OCI-M1 (cell line): ENCODE measurements at regions not wholly inside any gene's neighbourhood (a gene's known extent, or its start where the extent isn't known, plus 50 kb on each side); places are given as distances from the start of the nearest gene placed in this dataset.
"Not testable (repeated sequence)": the region's sequence is repeated elsewhere in the genome, so short reads cannot be mapped to it uniquely, and the experiment has no call there.

Source experiments
- DNase-seq: peaks from one replicate; lab custom pipeline; 2025; lab: John Stamatoyannopoulos, UW

DNA sequence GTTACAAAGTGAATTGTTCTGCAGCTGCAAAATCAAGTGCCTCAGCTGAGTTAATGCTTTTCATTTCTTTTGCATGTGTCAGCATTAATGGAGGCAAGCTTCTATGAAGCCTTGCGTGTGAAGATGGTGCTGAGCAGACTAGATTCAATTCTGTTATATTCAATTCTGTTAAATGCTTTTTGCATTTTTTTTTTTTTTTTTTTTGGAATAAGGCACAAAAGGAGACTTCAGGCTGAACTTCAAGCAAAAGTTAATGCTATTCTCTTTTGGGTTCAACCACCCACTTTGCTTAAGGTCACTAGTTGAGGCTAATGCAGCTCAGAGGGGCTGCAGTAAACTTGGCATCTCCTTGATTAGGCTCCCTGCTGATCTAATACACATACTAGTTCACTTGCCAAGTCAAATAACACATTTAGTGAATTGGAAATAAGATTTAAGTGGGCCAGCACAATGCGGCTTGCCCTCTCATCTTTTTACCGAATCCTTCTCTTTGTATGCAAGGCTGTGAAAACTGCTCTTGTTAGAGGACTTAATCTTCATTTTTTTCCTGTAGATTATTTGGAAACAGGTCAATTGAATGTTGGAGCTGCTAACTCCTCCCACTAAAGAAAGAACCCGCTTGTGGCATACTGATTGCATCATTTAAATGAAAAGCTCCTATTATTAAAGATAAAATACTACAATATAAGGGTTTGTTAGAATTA is 1020.2 kb downstream of the NR2F1-AS1 start:
- no peak for DNase-seq

- DNase-seq = no peak
These were observed 1021.2 kb downstream of the NR2F1-AS1 start for GRCh38 chr5:92559781-92560180.

DNA sequence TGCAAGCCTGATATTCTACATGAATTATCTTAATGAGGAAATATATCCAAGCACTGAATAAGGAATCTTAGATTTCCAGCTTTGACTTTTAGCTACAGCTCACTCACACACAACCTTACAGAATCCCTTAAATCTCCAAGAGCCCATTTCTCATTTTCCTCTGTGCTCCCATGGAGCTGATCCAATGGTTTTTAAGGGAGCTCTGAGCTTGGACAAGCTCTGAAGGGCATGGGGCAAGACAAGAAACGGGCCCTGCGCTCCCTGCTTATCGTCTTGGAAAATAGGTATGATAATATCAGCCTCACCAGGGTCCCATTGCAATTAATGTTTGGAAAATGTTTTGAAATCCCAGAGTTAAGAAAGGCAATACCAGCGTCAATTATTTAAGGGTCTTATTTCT is 1021.7 kb downstream of the NR2F1-AS1 start:
- DNase-seq = no peak

- DNase-seq = no peak
These were observed 1024.3 kb downstream of the NR2F1-AS1 start for GRCh38 chr5:92556747-92557146.

GRCh38 chr5:92554447-92555085 is 1026.5 kb downstream of the NR2F1-AS1 start:
- DNase-seq = no peak

GRCh38 chr5:92553326-92553725 is 1027.7 kb downstream of the NR2F1-AS1 start:
- no peak for DNase-seq

DNA sequence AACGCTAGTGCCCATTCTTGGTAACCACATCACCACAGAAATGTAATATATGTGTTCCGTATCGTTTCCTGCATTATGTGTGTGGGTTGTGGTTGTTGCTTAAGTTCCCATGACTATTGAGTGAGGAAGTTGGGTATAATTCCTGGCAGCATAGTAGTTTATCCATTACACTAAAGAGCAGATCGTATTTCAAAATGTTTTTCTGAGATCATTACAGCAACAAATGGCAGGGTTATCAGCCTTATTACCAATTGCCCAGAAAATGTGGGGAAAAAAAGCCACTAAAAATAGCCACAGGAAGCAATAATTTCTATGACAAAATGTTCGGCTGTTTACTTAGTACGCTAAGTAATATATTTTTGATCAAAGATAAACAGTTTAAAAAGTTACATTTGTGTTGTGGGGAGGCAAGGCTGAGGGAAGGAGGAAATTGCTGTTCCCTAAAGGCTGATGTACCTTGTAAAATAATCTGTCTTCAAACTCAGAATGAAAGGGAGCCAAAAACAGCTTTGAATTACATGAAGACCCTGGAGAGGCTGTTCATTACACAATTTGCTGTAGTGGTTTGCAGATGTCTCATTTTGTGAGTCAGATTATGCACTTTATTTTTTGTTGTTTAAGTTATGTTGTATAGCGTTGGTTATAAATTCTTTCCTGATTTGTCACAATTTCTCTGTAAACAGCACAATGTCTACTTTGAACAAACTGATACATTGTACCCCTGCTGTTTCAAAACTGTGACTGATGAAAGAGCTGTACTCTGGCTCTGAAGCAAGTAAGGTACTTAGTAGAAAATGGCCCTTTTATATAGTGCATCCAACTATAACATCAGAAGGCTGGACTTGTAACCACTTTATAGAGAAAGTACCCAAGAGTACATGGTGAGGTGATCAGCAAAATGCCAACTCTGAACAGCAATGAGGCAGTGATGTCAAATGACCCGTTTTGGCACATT is 1028.5 kb downstream of the NR2F1-AS1 start:
- peak; percentile 83 for DNase-seq

DNA sequence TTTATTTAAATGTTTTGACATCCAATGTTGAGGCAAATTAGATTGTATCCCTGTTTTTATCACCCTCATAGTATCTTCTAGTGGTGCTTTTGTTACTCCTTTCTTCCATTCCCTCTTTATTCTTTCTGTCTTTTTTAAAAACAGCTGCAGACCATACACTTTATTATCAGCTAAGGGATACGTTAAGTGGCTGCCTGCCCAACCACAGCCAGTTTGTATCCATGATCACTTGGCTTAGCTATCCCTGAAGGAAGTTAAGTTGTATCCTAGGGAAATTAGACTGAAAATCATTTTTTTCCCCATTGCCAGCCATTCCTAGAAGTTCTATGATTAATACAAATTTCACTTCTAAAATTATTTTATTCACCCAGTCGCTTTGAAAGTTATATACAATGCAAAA is 1032.7 kb downstream of the NR2F1-AS1 start:
- no peak for DNase-seq

DNA sequence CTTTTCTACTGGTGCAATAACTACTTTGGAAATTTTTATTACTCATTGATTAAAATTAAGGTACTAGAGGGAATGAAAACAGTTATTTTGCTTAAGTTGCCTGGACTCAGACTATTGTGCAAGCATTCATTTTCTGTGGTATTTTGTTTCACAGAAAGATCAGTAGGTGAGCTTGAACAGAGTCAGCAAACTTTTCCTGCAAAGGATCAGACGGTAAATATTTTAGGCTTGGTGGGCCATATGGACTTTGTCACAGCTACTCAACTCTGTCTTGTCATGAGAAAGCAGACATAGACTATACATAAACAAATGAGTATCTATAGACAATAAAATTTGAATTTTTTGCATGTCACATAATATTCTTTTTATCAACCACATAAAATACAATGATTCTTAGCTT is 1036.4 kb downstream of the NR2F1-AS1 start:
- no peak for DNase-seq

DNA sequence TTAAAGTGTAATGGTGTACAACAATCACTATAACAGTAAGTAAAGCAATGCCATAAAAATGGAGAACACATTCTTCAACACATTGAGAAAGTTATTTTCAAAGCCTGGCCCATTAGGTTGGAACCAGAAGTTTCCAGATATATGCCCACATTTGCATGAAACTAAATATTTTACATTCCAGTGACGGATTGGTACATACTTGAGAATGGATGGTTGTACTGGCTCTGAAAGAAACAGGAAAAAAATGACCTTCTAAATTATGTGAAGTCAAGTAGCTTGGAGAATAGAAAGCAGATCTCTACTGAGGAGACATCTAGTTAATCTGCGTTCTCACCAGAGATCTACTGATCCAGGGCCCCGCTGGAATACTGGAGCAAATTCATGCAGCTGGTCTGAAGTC is 1037.0 kb downstream of the NR2F1-AS1 start:
- no peak for DNase-seq

DNA sequence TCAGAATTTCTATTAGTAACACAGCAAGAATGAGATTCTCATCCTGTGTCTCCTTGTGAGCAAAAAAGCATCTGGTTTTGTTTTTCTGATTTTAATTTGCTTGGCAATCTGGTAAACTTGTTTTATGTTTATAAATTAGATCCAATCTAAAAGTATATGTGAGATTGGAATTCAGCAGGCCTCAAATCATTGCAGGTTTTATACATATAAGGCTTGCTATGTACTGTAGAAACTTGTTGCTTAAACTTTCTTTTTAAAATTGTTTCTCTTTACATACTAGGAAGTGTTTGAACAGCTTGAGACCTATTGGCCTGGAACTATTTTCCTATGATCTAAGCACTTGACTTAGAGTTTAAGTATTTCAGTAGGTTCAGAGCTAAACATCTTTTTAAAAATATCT is 1037.8 kb downstream of the NR2F1-AS1 start:
- no peak for DNase-seq

DNA sequence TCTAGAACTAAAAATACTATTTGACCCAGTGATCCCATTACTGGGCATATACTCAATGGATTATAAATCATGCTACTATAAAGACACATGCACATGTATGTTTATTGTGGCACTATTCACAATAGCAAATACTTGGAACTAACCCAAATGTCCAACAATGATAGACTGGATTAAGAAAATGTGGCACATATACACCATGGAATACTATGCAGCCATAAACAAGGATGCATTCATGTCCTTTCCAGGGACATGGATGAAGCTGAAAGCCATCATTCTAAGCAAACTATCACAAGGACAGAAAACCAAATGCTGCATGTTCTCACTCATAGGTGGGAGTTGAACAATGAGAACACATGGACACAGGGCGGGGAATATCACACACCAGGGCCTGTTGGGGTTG is 1039.0 kb downstream of the NR2F1-AS1 start:
- not testable (repeated sequence) for DNase-seq

- DNase-seq = peak; percentile 26
These were observed 1053.5 kb downstream of the NR2F1-AS1 start for GRCh38 chr5:92527311-92528078.

DNA sequence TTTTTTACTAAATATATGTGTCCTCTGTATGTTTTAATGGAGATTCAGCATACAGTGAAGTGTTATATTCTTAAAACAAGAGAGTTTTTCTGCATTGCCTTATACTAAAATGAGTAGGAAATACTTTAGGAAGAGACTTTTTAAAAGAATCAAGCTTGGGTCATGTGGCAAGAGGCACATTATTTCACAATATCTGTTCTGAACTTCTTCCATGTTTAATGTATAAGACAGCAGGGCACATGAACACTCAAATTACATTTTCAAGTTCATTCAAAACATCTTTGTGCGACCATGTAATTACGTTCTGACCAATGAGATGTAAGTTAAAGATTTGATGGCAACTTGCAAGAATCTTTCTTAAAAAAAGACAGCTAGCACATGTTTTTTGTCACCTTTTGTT is 1055.9 kb downstream of the NR2F1-AS1 start:
- DNase-seq = no peak

DNA sequence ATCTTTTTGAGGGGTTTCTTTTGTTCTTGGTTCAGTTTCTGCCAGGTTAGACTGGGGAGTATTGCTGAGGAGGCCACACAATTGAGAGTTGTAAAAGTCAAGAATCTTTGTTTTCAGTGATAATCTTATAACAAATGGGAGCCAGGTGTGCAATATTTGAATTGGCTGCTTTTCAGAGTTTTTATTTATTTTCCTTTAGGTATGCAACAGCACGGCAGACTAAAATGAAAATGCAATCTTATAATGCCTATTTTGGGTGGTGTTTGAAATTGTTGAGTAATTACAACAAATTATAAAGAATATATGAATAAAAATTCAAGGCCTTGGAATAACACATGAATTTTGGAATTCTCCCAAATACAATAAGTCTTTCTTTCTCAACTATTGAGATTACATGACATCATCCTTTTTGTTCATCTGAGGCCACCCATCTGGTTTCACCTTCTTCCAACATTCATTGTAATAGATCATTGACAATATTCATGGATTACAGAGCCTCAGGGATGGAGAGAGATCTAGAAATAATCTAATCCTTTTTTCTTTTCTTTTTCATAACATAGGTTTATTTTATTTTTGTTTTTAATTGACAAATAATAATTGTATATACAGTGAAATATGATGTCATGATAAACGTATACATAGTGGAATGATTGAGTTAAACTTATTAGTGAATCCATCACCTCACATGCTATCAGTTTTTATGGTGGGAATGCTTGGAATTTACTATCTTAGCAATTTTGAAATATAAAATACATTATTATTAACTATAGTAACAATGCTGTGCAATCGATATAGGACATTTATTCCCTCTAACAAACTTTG is 1061.0 kb downstream of the NR2F1-AS1 start:
- no peak for DNase-seq

GRCh38 chr5:92518318-92518904 is 1062.6 kb downstream of the NR2F1-AS1 start:
- DNase-seq = peak; percentile 74

GRCh38 chr5:92514896-92515295 is 1066.1 kb downstream of the NR2F1-AS1 start:
- no peak for DNase-seq

GRCh38 chr5:92513067-92513466 is 1068.0 kb downstream of the NR2F1-AS1 start:
- peak; percentile 11 for DNase-seq

- no peak for DNase-seq
These were observed 1072.7 kb downstream of the NR2F1-AS1 start for GRCh38 chr5:92508271-92508670.

- DNase-seq = peak; percentile 83
These were observed 1075.1 kb downstream of the NR2F1-AS1 start for GRCh38 chr5:92505925-92506324.

- DNase-seq = peak; percentile 35
These were observed 1075.9 kb downstream of the NR2F1-AS1 start for GRCh38 chr5:92505145-92505544.
